Endothelial cell of umbilical vein (primary cell): ENCODE measurements at regions not wholly inside any gene's neighbourhood (a gene's known extent, or its start where the extent isn't known, plus 50 kb on each side); places are given as distances from the start of the nearest gene placed in this dataset.

Experiments used
- BruUV-seq: library from RNA; stranded (reverse); fragments of 400-500 nt; replicated peaks from 2 replicates; lab custom pipeline; 2021; lab: Mats Ljungman, UMichigan
- CTCF ChIA-PET: fragments of 300-600, 350-600 bp; sonication (Branson Sonifier 250); formaldehyde crosslinking; loops from one replicate; lab custom pipeline; 2021; ENCODE audit warnings: antibody characterized with exemption, inconsistent platforms; lab: Charles Lee
- POLR2A ChIA-PET: fragments of 300-600, 350-600 bp; sonication (Branson Sonifier 250); formaldehyde crosslinking; loops from one replicate; lab custom pipeline; 2021; ENCODE audit warnings: antibody characterized with exemption, inconsistent platforms; lab: Charles Lee
- DNase-seq: peaks from one replicate; pipeline ENCODE4 v3.0.0-alpha.2; 2011; ENCODE audit warnings: low read depth, low spot score
- FAIRE-seq: peaks from 2 replicates; lab custom pipeline; 2011; peaks lifted over from hg19 to GRCh38; lab: Jason Lieb, UNC
- H2AFZ ChIP-seq: 2 replicates; pipeline ENCODE4 v1.6.0; 2012; ENCODE audit warnings: low read depth, low read length, control low read depth, inconsistent platforms
- H3K27ac ChIP-seq: 2 replicates; pipeline ENCODE4 v1.5.1; 2011; ENCODE audit warnings: low read depth, mild to moderate bottlenecking, control low read depth, low read length, moderate library complexity; ENCODE audit not compliant: insufficient read depth
- H3K27me3 ChIP-seq, 2 experiments: 2 replicates each; pipeline versions ENCODE4 v1.6.0 to v1.6.1; 2011; ENCODE audit warnings: low read length in 2 of 2, mixed read lengths in 1 of 2; ENCODE audit not compliant: control insufficient read depth in 2 of 2, insufficient read depth in 2 of 2
- H3K36me3 ChIP-seq, 2 experiments: 2 replicates in 1 of 2; 3 replicates in 1 of 2; pipeline ENCODE4 v1.5.1; 2011; ENCODE audit warnings: low read length in 2 of 2, mild to moderate bottlenecking in 1 of 2, moderate library complexity in 1 of 2; ENCODE audit not compliant: control insufficient read depth in 2 of 2, insufficient read depth in 2 of 2; ENCODE audit errors: extremely low read depth in 1 of 2
- H3K4me1 ChIP-seq: 3 replicates; pipeline ENCODE4 v1.5.1; 2011; ENCODE audit warnings: mild to moderate bottlenecking, low read length; ENCODE audit not compliant: control insufficient read depth, insufficient read depth; ENCODE audit errors: extremely low read depth
- H3K4me2 ChIP-seq: 2 replicates; pipeline ENCODE4 v1.6.1; 2011; ENCODE audit warnings: low read length, control low read depth, mixed read lengths; ENCODE audit not compliant: insufficient read depth
- H3K4me3 ChIP-seq, 3 experiments: fragments of 200-600 bp in 1 of 3; sonication (generic), shearing (Covaris generic) in 1 of 3; replicated peaks in 1 of 3; 2 replicates each; pipeline ENCODE4 v1.5.1; 2011 to 2016; ENCODE audit warnings: control low read depth in 3 of 3, low read length in 3 of 3, mild to moderate bottlenecking in 2 of 3, inconsistent platforms in 1 of 3, low read depth in 1 of 3, moderate library complexity in 1 of 3; ENCODE audit not compliant: insufficient read depth in 1 of 3
- H3K79me2 ChIP-seq: 2 replicates; pipeline ENCODE4 v1.6.0; 2012; ENCODE audit warnings: low read length, inconsistent platforms; ENCODE audit not compliant: control insufficient read depth, insufficient read depth
- H3K9ac ChIP-seq: replicated peaks from 2 replicates; pipeline ENCODE3; 2011; ENCODE audit warnings: low read length, control low read depth; ENCODE audit not compliant: insufficient read depth; ENCODE audit errors: extremely low read depth
- H3K9me1 ChIP-seq: replicated peaks from 3 replicates; pipeline ENCODE4 v1.6.0; 2011; ENCODE audit warnings: mild to moderate bottlenecking, low read length; ENCODE audit not compliant: control insufficient read depth, insufficient read depth; ENCODE audit errors: extremely low read depth
- H3K9me3 ChIP-seq: replicated peaks from 2 replicates; pipeline ENCODE4 v1.5.1; 2012; ENCODE audit warnings: low read length, inconsistent platforms; ENCODE audit not compliant: control insufficient read depth, insufficient read depth
- H4K20me1 ChIP-seq: replicated peaks from 2 replicates; pipeline ENCODE3; 2011; ENCODE audit warnings: mild to moderate bottlenecking, low read length; ENCODE audit not compliant: control insufficient read depth, insufficient read depth; ENCODE audit errors: extremely low read depth
- CTCF ChIP-seq, 2 donors: IDR thresholded peaks; 1 replicate in 1 of 2; 2 replicates in 1 of 2; pipeline ENCODE4 v1.5.1; 2011; ENCODE audit warnings: low read length in 2 of 2, mild to moderate bottlenecking in 2 of 2, moderate library complexity in 2 of 2, control low read depth in 1 of 2, inconsistent platforms in 1 of 2, low read depth in 1 of 2; ENCODE audit not compliant: insufficient read depth in 1 of 2; ENCODE audit errors: extremely low read depth in 1 of 2
- EZH2 ChIP-seq: IDR thresholded peaks from 2 replicates; pipeline ENCODE4 v1.6.1; 2012; ENCODE audit warnings: borderline replicate concordance, low read depth, mild to moderate bottlenecking, moderate library complexity, low read length, inconsistent platforms; ENCODE audit not compliant: severe bottlenecking
- FOS ChIP-seq: IDR thresholded peaks from 2 replicates; pipeline ENCODE4 v1.6.1; 2011; ENCODE audit warnings: mild to moderate bottlenecking, low read length, moderate library complexity, borderline replicate concordance; ENCODE audit not compliant: insufficient read depth
- GATA2 ChIP-seq: IDR thresholded peaks from 2 replicates; pipeline ENCODE4 v1.7.0; 2011; ENCODE audit warnings: low read depth, mild to moderate bottlenecking, moderate library complexity, mixed read lengths, low read length; ENCODE audit not compliant: insufficient read length, insufficient read depth
- JUN ChIP-seq: IDR thresholded peaks from 2 replicates; pipeline ENCODE4 v1.6.1; 2011; ENCODE audit warnings: borderline replicate concordance, low read depth; ENCODE audit not compliant: insufficient read length, insufficient read depth
- MAX ChIP-seq: IDR thresholded peaks from 2 replicates; pipeline ENCODE4 v1.6.1; 2011; ENCODE audit not compliant: insufficient read depth, insufficient read length
- MYC ChIP-seq: IDR thresholded peaks from one replicate; pipeline ENCODE4 v1.6.1; 2011; ENCODE audit warnings: mild to moderate bottlenecking, low read depth, low read length
- POLR2A ChIP-seq: IDR thresholded peaks from 2 replicates; pipeline ENCODE4 v1.6.1; 2012; ENCODE audit warnings: low read depth, mild to moderate bottlenecking, control low read depth, low read length
- POLR2AphosphoS5 ChIP-seq: IDR thresholded peaks from 2 replicates; pipeline ENCODE4 v1.6.1; 2012; ENCODE audit warnings: low read depth, mild to moderate bottlenecking, control low read depth, low read length, moderate library complexity; ENCODE audit not compliant: insufficient read depth
- dilution Hi-C: fragments of 300-500 bp; cut with MboI; formaldehyde crosslinking; loops from one replicate; pipeline ENCODE4 v1.15.0; 2019; ENCODE audit warnings: low sequenced_read_pairs; ENCODE audit not compliant: extremely low pct_ligation_motif_present
- intact Hi-C: fragments of 100-400 bp; cut with micrococcal nuclease; formaldehyde crosslinking; loops from one replicate; pipeline ENCODE4 v1.10.0; 2022

- Histone ChIP-seq H3K9ac (no peak overlapping the region), H3K27me3 (no peaks in the 10 kb centered on the region), H4K20me1 (no peaks in the 10 kb centered on the region), H2AFZ (no peak overlapping the region), H3K9me3 (no peaks in the 10 kb centered on the region), H3K4me3 (no peak overlapping the region), H3K9me1 (no peaks in the 10 kb centered on the region), H3K27ac (no peak overlapping the region), H3K36me3 (no peaks in the 10 kb centered on the region), H3K79me2 (no peaks in the 10 kb centered on the region), H3K4me2 (no peak overlapping the region), H3K4me1 (no peaks in the 10 kb centered on the region)
- intact Hi-C loops: no loop called here
- TF ChIP-seq MAX: no peak
- no peak for TF ChIP-seq POLR2A
- TF ChIP-seq EZH2: no peak
- no peak for TF ChIP-seq GATA2
- no peak for TF ChIP-seq CTCF (IDR thresholded peaks at IDR 0.05; ENCODE audit: extremely low read depth in 1 of 2, insufficient read depth in 1 of 2, low read depth in 1 of 2, low read length in 2 of 2)
- no peak for TF ChIP-seq POLR2AphosphoS5
- no peak for TF ChIP-seq MYC
- TF ChIP-seq JUN: no peak
- TF ChIP-seq FOS: no peak
- BruUV-seq: no TSS peak
- POLR2A ChIA-PET: no interaction called here
- dilution Hi-C loops: no loop called here
- FAIRE-seq: no peak
- CTCF ChIA-PET: no interaction called here
- no peak for DNase-seq
These were observed 97.0 kb upstream of the MPPED2 start for GRCh38 chr11:30683176-30683575.
